GM23338 (cell line): ENCODE measurements at regions not wholly inside any gene's neighbourhood (a gene's known extent, or its start where the extent isn't known, plus 50 kb on each side); places are given as distances from the start of the nearest gene placed in this dataset.

Source experiments
- ATAC-seq: fragments of 200-7000 bp; cut with Tn5 transposase; 3 replicates; pipeline ENCODE4 v1.9.1; 2020
- DNase-seq: peaks from one replicate; pipeline ENCODE4 v3.0.0-alpha.2; 2015; ENCODE audit warnings: low spot score
- H2AFZ ChIP-seq: fragments of 200-600 bp; sonication (generic); 2 replicates; pipeline ENCODE4 v1.8.0; 2016; ENCODE audit warnings: antibody characterized with exemption, mild to moderate bottlenecking, moderate library complexity
- H3F3A ChIP-seq: fragments of 200-600 bp; sonication (generic); replicated peaks from 2 replicates; pipeline ENCODE4 v1.8.0; 2017; ENCODE audit warnings: antibody characterized with exemption, mixed run types, low read depth
- H3K27ac ChIP-seq: fragments of 200-600 bp; sonication (generic); 2 replicates; pipeline ENCODE4 v1.6.1; 2016; ENCODE audit warnings: low read depth
- H3K27me3 ChIP-seq: fragments of 200-600 bp; sonication (generic); 2 replicates; pipeline ENCODE4 v1.8.0; 2016; ENCODE audit warnings: mild to moderate bottlenecking, mixed run types, moderate library complexity; ENCODE audit not compliant: insufficient read depth
- H3K36me3 ChIP-seq: fragments of 200-600 bp; sonication (generic); 2 replicates; pipeline ENCODE4 v1.8.0; 2016; ENCODE audit warnings: mild to moderate bottlenecking; ENCODE audit not compliant: insufficient read depth
- H3K4me1 ChIP-seq: fragments of 200-600 bp; sonication (generic); 2 replicates; pipeline ENCODE4 v1.8.0; 2016; ENCODE audit warnings: mild to moderate bottlenecking, moderate library complexity; ENCODE audit not compliant: insufficient read depth
- H3K4me2 ChIP-seq: fragments of 200-600 bp; sonication (generic); 2 replicates; pipeline ENCODE4 v1.7.1; 2017; ENCODE audit warnings: mixed run types
- H3K4me3 ChIP-seq: fragments of 200-600 bp; sonication (generic); 2 replicates; pipeline ENCODE4 v1.6.1; 2016; ENCODE audit warnings: mixed run types
- H3K79me2 ChIP-seq: fragments of 200-600 bp; sonication (generic); replicated peaks from 2 replicates; pipeline ENCODE4 v1.8.0; 2017; ENCODE audit warnings: mild to moderate bottlenecking; ENCODE audit not compliant: insufficient read depth
- H3K9me2 ChIP-seq: fragments of 200-600 bp; sonication (generic); 2 replicates; pipeline ENCODE4 v1.8.0; 2017; ENCODE audit not compliant: insufficient read depth
- H4K20me1 ChIP-seq: fragments of 200-600 bp; sonication (generic); replicated peaks from 2 replicates; pipeline ENCODE4 v1.8.0; 2017; ENCODE audit warnings: mild to moderate bottlenecking; ENCODE audit not compliant: insufficient read depth
- H3K27ac Mint-ChIP-seq: 2 replicates; pipeline ENCODE4 v1.8.0; 2020; ENCODE audit warnings: inconsistent platforms, mild to moderate bottlenecking, moderate library complexity, mixed read lengths
- H3K27me3 Mint-ChIP-seq: 3 replicates; pipeline ENCODE4 v1.8.0; 2022; ENCODE audit warnings: low read depth, mild to moderate bottlenecking, moderate library complexity, mixed read lengths, inconsistent platforms; ENCODE audit not compliant: insufficient read depth, poor library complexity
- H3K36me3 Mint-ChIP-seq: 3 replicates; pipeline ENCODE4 v1.8.0; 2021; ENCODE audit warnings: low read depth, mild to moderate bottlenecking, inconsistent platforms, moderate library complexity, mixed read lengths
- H3K4me1 Mint-ChIP-seq: 3 replicates; pipeline ENCODE4 v1.8.0; 2020; ENCODE audit warnings: mild to moderate bottlenecking, inconsistent platforms, mixed read lengths
- H3K4me3 Mint-ChIP-seq: 3 replicates; pipeline ENCODE4 v1.8.0; 2021; ENCODE audit warnings: moderate library complexity, mild to moderate bottlenecking, inconsistent platforms, mixed read lengths
- H3K9me3 Mint-ChIP-seq: 3 replicates; pipeline ENCODE4 v1.8.0; 2020; ENCODE audit warnings: moderate library complexity, mild to moderate bottlenecking, inconsistent platforms, mixed read lengths
- CTCF ChIP-seq, 2 experiments: fragments of 200-600 bp in 1 of 2; sonication (generic) in 1 of 2; conservative IDR thresholded peaks; 2 replicates each; pipeline versions ENCODE4 v1.5.1 to v1.6.1; 2016 to 2017; ENCODE audit warnings: antibody characterized with exemption in 2 of 2, low read depth in 2 of 2, mild to moderate bottlenecking in 2 of 2, moderate library complexity in 1 of 2
- ETS1 ChIP-seq: IDR thresholded peaks from 2 replicates; pipeline ENCODE4 v1.6.1; 2016; ENCODE audit warnings: antibody characterized with exemption
- EZH2 ChIP-seq: fragments of 200-600 bp; sonication (generic); IDR thresholded peaks from one replicate; pipeline ENCODE4 v1.8.0; 2017; ENCODE audit warnings: antibody characterized with exemption, mild to moderate bottlenecking, low read depth; ENCODE audit not compliant: unreplicated experiment
- JUNB ChIP-seq: IDR thresholded peaks from one replicate; pipeline ENCODE4 v1.6.1; 2016; ENCODE audit warnings: antibody characterized with exemption; ENCODE audit not compliant: unreplicated experiment
- REST ChIP-seq: IDR thresholded peaks from one replicate; pipeline ENCODE4 v1.6.1; 2018; ENCODE audit warnings: antibody characterized with exemption; ENCODE audit not compliant: unreplicated experiment
- ZNF114 ChIP-seq: fragments of 250-450 bp; sonication (Bioruptor Pico); IDR thresholded peaks from 2 replicates; pipeline ENCODE4 v1.5.0; 2020; ENCODE audit warnings: mild to moderate bottlenecking, moderate library complexity
- ZNF331 ChIP-seq: fragments of 250-450 bp; sonication (Bioruptor Pico); IDR thresholded peaks from 2 replicates; pipeline ENCODE4 v1.5.0; 2020; ENCODE audit warnings: low read depth, mild to moderate bottlenecking, moderate library complexity
- TF ChIP-seq, protein P1 (sequence below): fragments of 250-450 bp; sonication (Bioruptor Pico); IDR thresholded peaks from 2 replicates; pipeline ENCODE4 v1.5.0; 2020; ENCODE audit warnings: mild to moderate bottlenecking, moderate library complexity

DNA sequence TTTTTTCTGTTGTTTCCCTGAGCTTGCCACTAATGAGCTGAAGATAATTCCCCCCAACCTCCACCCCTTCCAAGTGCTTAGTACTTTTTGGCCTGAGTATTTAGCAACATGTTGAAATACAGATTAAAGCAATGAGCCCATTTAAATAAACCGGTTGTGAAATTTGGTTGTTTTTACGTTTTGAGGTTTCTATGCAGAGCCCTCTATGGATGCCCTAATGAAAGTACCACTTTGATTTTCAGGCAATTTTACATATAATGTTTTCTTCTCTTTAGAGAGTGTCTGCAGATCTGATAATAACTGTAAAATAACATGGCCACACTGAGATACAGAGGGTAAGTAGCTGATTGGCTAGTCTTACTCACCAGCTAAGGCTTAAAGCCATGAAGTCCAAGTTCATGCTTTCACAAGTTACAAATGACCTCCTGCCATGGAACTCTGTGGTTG lies 139.4 kb upstream of the SLC7A14 start:
- Histone ChIP-seq H3K79me2 (no peaks in the 10 kb centered on the region), H3F3A (no peaks in the 10 kb centered on the region), H3K4me3 (no peak overlapping the region), H3K36me3 (no peaks in the 10 kb centered on the region), H3K27ac (no peak overlapping the region), H3K4me2 (no peak overlapping the region), H3K4me1 (peaks cover 9% of the 10 kb centered on the region), H3K27me3 (no peaks in the 10 kb centered on the region), H2AFZ (no peak overlapping the region), H3K9me2 (peaks cover 7% of the 10 kb centered on the region; the same call in 1 of the 2 replicates), H4K20me1 (no peaks in the 10 kb centered on the region)
- Mint-ChIP-seq H3K4me3 (no peak overlapping the region), H3K9me3 (no peaks in the 10 kb centered on the region), H3K36me3 (no peaks in the 10 kb centered on the region), H3K27me3 (peaks cover 1% of the 10 kb centered on the region), H3K4me1 (peaks cover 6% of the 10 kb centered on the region), H3K27ac (no peak overlapping the region)
- TF ChIP-seq ZNF331 (CRISPR knock-in tag), result no peak
- ATAC-seq (no peak), DNase-seq (no peak)

DNA sequence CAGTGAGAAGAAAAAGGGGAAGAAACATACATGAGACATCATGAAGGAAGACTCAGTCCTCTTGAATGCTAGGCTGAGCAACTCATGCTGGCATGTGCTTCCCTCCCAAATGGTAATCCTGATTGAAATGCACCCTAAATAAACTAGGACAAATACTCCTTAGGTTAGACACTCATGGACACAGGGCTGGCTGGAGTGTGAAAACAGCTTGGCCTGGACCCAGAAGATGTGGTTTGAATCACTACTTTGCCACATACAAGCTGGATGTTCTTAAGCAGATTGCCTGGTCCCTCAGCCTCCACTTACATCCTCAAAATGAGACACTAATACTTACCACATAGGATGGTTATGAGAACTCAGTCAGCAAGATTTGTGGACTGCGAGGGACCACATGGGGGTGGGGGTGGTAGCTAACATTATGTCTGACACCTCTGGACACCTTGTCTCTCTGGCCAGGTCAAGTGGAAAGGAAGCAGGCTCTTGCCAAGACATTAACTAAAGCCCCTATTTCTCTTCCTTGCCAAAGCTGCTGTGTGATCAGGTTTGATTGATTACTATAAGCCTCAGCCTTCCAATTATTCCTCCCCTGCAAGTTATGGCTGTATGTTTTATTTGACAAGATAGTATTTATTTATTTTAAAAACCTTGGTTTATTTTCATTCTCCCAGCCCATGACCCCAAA lies 138.9 kb upstream of the SLC7A14 start:
- ATAC-seq, result no peak
- Histone ChIP-seq H3K4me2 (no peak overlapping the region), H4K20me1 (no peaks in the 10 kb centered on the region), H2AFZ (0 out of 2 replicates have a peak overlapping the region, but pooled peaks have one; percentile 24), H3K4me3 (no peak overlapping the region), H3K27me3 (no peaks in the 10 kb centered on the region), H3K36me3 (no peaks in the 10 kb centered on the region), H3K27ac (no peak overlapping the region), H3K4me1 (peaks cover 9% of the 10 kb centered on the region), H3F3A (no peaks in the 10 kb centered on the region), H3K9me2 (peaks cover 7% of the 10 kb centered on the region; the same call in 1 of the 2 replicates), H3K79me2 (no peaks in the 10 kb centered on the region)
- Mint-ChIP-seq H3K4me3 (no peak overlapping the region), H3K27me3 (no peaks in the 10 kb centered on the region), H3K4me1 (peaks cover 6% of the 10 kb centered on the region), H3K9me3 (no peaks in the 10 kb centered on the region), H3K27ac (no peak overlapping the region), H3K36me3 (no peaks in the 10 kb centered on the region)
- no peak for DNase-seq
- TF ChIP-seq JUNB (no peak), ZNF114 (no peak), CTCF (conservative IDR thresholded peaks at IDR 0.05; ENCODE audit: low read depth in 2 of 2) (no peak), REST (no peak), ETS1 (no peak), EZH2 (no peak)
- TF ChIP-seq, protein P1, sequence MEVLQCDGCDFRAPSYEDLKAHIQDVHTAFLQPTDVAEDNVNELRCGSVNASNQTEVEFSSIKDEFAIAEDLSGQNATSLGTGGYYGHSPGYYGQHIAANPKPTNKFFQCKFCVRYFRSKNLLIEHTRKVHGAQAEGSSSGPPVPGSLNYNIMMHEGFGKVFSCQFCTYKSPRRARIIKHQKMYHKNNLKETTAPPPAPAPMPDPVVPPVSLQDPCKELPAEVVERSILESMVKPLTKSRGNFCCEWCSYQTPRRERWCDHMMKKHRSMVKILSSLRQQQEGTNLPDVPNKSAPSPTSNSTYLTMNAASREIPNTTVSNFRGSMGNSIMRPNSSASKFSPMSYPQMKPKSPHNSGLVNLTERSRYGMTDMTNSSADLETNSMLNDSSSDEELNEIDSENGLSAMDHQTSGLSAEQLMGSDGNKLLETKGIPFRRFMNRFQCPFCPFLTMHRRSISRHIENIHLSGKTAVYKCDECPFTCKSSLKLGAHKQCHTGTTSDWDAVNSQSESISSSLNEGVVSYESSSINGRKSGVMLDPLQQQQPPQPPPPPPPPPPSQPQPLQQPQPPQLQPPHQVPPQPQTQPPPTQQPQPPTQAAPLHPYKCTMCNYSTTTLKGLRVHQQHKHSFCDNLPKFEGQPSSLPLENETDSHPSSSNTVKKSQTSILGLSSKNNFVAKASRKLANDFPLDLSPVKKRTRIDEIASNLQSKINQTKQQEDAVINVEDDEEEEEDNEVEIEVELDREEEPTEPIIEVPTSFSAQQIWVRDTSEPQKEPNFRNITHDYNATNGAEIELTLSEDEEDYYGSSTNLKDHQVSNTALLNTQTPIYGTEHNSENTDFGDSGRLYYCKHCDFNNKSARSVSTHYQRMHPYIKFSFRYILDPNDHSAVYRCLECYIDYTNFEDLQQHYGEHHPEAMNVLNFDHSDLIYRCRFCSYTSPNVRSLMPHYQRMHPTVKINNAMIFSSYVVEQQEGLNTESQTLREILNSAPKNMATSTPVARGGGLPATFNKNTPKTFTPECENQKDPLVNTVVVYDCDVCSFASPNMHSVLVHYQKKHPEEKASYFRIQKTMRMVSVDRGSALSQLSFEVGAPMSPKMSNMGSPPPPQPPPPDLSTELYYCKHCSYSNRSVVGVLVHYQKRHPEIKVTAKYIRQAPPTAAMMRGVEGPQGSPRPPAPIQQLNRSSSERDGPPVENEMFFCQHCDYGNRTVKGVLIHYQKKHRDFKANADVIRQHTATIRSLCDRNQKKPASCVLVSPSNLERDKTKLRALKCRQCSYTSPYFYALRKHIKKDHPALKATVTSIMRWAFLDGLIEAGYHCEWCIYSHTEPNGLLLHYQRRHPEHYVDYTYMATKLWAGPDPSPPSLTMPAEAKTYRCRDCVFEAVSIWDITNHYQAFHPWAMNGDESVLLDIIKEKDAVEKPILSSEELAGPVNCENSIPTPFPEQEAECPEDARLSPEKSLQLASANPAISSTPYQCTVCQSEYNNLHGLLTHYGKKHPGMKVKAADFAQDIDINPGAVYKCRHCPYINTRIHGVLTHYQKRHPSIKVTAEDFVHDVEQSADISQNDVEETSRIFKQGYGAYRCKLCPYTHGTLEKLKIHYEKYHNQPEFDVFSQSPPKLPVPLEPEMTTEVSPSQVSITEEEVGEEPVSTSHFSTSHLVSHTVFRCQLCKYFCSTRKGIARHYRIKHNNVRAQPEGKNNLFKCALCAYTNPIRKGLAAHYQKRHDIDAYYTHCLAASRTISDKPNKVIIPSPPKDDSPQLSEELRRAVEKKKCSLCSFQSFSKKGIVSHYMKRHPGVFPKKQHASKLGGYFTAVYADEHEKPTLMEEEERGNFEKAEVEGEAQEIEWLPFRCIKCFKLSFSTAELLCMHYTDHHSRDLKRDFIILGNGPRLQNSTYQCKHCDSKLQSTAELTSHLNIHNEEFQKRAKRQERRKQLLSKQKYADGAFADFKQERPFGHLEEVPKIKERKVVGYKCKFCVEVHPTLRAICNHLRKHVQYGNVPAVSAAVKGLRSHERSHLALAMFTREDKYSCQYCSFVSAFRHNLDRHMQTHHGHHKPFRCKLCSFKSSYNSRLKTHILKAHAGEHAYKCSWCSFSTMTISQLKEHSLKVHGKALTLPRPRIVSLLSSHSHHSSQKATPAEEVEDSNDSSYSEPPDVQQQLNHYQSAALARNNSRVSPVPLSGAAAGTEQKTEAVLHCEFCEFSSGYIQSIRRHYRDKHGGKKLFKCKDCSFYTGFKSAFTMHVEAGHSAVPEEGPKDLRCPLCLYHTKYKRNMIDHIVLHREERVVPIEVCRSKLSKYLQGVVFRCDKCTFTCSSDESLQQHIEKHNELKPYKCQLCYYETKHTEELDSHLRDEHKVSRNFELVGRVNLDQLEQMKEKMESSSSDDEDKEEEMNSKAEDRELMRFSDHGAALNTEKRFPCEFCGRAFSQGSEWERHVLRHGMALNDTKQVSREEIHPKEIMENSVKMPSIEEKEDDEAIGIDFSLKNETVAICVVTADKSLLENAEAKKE (CRISPR knock-in tag), result no peak
